NCI-H2196 treated with DMSO at 0.1 percent for 48 hours (cell line): ENCODE measurements at regions not wholly inside any gene's neighbourhood (a gene's known extent, or its start where the extent isn't known, plus 50 kb on each side); places are given as distances from the start of the nearest gene placed in this dataset.

Experiments used
- DNase-seq: peaks from one replicate; lab custom pipeline; 2025; ENCODE audit not compliant: unreplicated experiment; lab: John Stamatoyannopoulos, UW

DNA sequence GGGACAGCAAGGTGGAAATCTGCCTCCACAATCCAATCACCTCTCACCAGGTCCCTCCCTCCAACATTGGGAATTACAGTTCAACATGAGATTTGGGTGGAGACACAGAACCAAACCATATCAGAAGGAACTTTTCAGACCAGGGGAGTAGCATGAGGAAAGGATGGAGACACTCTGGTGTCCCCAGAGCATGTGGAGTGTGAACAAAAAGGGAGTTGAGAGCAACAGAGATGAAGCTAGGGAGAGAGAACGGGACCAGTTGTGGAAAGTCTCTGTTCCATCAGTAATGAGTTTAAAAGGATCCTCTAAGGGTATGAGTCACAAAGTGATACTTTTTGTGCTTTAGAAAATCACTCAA lies 382.0 kb downstream of the SFMBT2 start:
- no peak for DNase-seq

DNA sequence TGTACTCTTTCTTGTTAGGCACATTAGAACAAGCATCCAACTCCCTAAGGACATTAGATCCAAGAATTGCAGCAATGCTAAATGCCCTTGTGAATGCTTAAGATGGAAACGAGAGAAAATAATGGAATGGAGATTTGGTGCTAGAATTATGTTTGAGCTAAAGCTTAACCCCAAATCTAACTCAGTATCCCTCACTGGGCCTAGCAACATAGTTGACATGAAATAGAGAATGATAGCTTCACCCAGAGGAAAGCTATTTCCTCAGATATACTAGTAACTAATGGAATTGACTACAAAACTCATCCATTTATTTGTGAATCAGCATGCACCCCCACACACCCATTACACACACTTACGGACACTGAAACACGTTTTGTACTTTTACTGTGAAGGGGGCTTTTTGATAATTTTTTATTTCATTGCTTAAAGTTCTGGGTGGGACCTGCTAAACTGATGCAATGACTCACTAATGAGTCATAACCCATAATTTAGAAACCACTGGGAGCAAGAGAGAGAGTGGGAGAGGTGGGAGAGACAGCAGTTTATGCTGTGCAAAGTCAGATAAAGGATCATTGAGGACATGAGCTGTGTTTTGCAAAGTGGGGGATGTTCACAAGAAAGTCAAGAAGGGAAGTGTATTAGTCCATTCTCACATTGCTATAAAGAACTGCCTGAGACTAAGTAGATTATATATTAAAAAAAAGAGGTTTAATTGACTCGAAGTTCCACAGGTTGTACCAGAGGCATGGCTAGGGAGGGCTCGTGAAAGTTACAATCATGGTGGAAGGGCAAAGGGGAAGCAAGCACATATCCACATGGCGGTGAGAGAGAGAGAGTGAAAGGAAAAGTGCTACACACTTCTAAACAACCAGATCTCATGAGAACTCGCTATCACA lies 382.7 kb downstream of the SFMBT2 start:
- DNase-seq: no peak

DNA sequence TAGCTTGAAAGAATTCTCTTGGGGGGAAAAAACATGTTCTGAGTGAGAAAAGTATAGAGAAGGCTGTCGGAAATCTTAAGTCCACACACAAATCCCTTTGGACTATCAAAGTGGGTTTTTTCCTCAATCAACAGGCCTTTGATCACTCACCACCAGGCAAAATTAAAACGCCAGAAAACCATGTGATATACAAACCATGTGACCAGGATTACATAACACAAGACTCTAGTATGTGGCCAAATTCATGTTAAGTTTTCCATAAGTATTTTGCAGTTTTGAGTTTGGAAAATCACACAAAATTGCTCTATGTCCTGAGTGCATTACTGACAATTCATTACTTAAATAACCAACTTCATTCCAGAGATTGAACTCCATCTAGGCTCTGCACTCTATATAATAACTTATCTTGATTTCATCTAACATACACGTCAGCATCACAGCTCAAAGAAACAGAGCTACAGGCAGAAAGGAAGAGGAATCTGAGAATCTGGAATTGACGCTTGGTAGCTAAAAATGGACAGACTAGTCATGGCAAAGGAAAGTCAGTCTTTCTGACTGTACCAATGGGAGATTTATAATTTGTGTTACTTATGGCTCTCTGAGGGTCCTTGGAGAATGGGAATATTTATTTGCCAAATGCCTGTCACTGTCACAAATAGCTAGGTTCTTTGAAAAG lies 383.5 kb downstream of the SFMBT2 start:
- no peak for DNase-seq

DNA sequence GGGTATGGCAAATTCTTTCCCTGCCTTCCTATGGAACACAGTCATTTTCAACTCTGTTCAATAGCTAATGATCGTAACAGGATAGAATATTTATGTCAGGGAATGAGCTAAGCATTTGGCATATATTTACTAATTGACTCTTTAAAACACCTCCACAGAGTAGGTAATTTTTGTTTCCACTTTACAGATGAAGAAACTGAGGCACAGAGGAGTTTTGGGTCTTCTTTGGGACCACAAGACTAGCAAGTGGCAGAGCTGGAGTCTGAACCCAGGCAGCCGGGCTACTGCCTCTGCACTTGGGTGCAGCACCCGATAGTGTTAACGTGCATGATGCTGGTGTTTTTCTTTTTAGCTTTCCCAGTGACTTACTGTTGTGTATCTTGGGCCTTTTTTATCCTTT lies 384.0 kb downstream of the SFMBT2 start:
- no peak for DNase-seq

DNA sequence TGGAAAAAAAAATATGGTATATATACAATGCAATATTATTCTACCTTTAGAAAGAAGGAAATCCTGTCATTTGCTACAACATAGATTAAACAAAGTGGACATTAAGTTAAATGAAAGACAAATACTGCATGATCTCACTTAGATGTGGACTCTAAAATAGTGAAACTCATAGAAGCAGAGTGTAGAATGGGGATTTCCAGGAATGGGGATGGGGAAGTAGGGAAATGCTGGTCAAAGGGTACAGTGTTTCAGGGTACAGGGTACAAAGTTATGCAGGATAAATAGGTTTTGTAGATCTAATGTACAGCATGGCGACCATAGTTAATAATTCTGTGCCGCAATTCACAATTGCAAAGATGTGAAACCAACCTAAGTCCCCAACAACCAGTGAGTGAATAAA lies 385.5 kb downstream of the SFMBT2 start:
- DNase-seq: no peak

DNA sequence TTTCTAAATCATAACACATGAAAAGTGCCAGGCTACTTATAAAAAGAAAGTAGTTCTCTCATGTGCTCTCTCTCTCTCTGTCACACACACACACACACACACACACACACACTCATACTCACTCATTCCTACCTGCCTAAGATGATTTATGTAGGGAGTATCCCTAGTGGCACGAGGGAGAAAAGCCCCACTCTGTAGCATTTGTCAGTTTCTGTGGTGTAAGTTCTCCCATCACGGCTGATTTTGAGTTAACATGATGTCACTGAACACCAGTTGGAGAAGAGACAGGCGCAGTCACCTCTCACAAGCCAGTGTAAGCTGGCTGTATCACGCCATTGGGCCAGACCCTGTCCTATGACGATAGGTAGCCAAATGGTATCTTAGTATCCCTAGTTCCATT lies 395.4 kb downstream of the SFMBT2 start:
- DNase-seq: no peak

DNA sequence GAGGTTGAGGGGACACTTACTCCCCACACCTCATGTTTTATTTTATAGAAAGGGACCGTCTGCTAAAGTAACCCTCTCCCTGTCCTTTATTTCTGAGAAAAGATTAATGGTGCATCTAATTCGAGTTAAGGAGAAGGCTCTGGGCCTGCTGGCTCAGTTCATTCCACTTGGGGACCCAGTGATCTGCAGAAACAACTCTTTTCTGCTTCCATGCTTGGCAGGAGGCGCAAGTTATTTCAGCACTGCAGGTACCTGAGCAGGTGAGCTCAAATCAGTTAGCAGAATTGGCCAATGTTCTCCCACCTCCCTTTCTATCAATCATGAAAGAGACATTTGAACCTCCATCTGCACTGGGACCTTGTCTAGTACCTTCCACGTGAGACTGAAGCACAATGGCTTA lies 396.1 kb downstream of the SFMBT2 start:
- DNase-seq: no peak

DNA sequence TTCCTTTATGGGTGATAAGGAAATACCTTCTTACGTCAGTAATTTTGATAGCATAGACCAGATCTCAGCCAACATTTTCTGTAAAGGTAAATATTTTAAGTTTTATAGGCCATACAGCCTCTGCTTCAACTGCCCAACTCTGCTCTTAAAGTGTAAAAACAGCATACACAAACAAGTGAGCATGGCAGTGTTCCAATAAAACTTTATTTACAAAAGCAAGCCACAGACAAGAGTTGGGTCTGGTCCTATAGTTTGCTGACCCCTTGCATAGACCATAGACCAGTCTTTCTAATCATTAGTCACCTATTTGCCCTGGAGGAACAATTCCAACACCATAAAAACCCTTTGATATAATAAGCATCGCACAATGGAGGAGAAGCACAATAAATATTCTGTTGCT lies 398.8 kb downstream of the SFMBT2 start:
- no peak for DNase-seq

DNA sequence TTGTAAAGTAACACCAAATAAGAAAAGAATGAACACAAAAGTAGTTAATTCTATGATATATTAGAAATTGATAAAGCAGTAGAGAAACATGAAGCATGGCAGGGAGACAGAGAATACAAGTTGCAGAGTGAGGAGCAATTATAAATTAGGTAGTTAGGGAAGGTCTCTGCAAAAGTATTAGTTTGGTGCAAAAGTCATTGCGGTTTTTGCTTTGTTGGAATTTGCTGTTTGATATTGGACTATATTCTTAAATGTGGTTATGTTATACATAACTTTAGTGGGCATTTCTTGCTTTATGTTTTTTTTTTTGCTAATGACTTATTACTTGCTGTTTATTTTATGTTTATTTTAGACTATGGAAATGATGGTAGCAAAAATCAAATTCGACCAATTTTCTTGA lies 402.2 kb downstream of the SFMBT2 start:
- no peak for DNase-seq

DNA sequence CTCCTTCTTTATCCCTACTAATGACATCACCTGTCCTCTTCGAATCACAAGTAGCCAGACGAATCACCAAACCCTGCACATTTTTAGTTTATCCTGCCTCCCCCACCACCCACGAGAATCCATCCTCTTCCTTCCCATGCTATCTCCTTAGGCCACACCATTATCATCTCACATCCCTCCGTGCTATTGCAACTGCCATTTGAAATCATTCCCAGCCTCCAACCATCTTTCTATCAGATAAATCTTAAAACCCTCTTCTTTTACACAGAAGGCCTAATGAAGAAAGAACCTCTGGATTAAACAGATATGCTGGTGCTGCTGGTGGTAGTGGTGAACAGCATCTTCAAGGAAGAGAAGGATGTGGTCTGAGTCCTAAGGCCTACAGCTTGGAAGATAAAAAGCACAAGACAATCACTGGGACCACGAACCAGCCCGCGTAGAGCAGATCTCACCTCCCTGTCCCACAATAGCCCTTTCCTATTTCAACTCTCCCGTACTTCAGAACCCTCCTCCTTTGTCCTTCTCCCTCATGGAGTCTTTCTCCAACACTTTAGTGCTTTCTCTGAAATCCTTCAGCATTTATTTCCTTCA lies 403.1 kb downstream of the SFMBT2 start:
- no peak for DNase-seq

DNA sequence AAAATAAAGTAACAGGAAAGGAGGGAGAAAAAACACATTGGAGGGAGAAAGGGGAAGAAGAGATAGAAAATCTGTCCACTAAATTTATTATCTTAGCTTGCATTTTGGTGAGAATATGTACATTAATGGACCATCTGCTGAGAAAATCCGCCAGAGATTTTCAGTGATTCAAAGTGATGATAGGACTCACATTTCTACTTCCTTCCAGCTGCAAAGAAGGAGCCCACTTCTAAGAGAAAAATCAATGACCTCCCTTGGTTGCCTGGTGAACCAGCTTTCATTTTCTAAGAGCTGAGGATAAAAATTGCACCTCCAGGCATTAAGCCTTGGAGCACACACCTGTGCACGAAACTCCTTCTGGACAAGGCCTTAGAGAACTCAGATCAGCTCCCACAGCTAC lies 404.3 kb downstream of the SFMBT2 start:
- no peak for DNase-seq

DNA sequence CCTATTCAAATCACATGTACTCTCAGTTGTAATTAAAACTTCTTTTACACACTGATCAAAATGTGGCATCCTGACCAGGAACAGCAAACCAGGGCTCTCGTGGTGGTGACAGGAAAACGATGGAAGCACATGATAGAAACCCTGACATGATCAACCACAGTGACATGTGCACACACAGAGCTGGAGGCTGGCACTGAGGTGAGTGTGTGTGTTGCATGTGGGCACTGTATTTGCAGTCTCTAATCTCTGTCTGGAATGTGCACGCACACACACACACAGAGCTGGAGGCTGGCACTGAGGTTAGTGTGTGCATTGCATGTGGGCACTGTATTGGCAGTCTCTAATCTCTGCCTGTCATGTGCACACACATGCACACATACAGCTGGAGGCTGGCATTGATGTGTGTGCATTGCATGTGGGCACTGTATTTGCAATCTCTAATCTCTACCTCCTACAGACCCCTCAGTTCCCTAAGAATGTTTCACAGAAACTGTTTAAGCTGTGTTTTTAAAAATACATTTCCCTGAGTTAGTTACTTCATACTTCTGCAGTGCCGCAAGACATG lies 406.9 kb downstream of the SFMBT2 start:
- no peak for DNase-seq

DNA sequence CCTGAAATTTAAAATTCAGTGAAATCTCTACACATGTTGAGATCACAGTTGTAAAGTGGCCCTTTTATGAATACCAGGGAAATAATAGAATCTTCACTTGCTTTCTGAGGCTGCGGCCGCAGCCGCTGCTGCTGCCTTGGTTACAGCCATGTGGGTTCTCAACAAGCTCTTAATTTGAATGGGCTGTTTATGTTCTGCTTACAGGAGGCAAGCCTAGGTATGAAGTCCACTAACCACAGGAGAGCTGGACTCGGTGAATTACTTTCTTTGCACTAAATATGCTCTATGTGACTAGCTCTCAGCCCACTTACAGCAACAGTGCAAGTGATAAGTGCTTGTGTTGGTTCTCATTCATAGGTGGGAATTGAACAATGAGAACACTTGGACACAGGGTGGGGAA lies 410.8 kb downstream of the SFMBT2 start:
- DNase-seq: no peak

DNA sequence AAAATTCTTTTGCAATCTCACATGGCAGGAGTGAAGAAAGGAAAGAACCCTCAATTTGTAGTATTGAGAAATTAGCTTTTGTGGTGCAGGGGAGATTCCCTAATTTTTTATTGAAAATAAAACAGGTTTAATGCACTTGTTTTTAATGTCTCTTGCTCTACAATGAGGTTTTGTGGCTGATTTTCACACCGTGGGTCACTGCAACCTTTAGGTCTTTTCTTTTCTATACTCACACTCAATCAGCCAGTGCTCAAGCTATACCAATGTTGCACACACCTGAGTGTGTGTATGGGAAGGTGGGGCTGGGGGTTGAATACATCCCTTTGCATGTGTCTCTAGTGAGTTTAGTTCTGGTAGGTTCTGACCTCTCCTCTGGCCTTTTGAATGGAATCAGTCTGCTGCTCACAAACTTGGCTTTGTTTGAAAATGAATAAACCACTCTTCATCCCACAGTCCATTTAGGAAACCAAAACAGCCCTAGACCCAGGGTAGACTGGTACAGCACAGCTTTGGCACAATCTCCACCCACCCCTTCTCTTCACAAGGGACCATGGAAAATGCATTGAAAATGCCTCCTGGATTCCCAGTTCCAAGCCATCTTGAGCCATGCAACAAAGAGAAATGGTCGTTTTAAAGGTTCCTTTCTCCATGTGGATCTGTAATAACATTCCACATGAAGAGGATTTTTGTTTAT lies 411.5 kb downstream of the SFMBT2 start:
- DNase-seq: no peak

DNA sequence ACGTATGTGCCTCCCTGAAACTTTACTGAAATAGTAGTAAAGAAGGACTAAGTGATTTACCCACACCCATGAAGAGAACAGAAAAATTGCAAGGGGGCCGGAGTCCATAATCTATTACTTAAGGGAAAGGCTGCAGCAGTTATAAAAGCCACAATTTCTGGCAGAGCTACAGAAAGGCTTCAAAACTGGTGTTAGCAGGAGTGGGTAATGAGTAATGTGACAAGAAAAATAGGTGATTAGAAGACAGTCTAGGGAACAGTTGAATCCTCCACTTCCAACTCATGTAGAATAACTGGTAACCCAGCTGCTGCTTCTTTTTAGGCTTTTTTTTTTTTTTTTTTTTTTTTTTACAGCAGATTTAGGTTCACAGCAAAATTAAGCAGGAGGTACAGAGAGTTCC lies 413.3 kb downstream of the SFMBT2 start:
- no peak for DNase-seq

DNA sequence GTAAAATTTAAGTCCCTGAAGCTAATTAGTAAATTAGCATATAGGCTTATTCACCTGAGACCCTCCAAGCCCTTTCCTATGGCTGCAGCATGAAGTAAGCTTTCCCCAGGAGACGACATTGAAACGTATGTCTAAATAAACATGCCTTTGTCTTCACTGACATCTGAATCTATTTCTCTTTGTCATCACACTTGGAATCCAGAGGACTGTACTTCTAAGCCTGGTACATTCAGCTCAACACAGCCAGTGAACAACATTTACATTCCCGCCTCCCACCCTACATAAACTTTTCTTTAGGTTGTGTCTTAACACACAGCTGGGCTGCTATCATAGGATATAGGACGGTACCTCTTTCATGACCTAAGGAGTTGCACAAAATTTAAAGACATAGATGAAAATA lies 414.4 kb downstream of the SFMBT2 start:
- no peak for DNase-seq

DNA sequence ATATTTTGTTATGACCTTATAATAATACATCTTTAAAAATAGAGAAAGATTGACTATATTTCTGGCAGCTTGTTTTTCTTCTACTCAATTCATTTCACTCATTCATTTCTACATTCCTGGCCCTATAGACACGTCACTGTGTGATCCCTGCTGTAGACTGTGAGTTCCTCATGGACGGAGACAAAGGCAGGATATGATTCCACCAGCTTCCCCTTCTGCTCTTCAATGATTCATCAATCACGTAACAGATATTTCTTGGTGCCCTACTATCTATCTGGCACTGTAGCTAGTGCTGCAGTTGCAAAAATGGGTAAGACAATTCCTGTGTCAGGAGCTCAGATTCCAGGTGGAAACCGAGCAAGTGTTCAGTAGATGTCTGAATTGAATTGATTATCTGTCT lies 415.0 kb downstream of the SFMBT2 start:
- DNase-seq: no peak

DNA sequence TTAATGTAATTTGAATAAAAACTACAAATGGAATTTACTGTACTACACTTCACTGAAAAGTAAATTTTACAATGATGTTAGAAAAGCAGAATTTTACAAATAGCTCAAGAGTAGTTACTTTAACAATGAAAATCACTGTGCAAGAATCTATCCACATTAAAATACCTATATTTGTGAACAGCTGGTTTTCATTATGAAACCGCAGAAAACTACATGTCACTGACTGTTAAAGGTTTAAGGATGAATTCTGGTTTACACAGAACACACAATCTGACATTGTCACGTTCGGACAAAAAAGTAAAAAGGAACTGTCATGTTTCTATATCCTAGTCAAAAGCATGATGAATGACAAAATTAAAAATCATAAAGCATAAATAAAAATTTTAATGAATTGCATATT lies 415.3 kb upstream of the PRKCQ start:
- no peak for DNase-seq

DNA sequence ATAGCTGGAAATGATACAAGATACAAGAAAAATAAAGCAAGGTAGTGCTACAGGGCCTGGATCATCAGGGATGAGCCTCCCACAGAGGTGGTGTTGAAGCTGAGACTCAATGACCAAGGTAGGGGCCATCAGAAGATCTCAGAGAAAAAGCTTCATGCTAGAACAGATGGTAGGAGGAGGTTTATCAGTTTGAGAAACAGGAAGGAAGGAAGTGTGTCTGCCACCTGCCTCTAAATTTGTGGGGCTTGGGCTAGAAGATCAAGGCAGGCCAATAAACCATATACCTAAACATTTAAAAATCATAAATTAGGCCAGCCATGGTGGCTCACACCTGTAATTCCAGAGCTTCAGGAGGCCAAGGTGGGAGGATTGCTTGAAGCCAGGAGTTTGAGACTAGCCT lies 410.8 kb upstream of the PRKCQ start:
- DNase-seq: no peak

DNA sequence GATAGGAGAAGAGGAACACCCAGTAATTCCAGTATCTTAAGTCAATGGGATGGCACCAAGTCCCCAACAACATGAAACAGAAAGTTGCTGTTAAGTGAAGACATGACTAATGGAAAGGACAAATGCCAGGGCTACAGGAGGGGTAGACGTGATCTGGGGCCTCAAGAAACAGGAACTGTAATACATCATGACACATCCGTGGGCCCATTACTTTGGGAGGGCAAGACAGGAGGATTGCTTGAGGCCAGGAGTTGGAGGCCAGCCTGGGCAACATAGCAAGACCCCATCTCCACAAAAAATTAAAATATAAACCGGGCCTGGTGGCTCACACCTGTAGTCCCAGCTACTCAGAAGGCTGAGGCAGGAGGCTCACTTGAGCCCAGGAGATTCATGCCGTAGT lies 408.6 kb upstream of the PRKCQ start:
- no peak for DNase-seq

DNA sequence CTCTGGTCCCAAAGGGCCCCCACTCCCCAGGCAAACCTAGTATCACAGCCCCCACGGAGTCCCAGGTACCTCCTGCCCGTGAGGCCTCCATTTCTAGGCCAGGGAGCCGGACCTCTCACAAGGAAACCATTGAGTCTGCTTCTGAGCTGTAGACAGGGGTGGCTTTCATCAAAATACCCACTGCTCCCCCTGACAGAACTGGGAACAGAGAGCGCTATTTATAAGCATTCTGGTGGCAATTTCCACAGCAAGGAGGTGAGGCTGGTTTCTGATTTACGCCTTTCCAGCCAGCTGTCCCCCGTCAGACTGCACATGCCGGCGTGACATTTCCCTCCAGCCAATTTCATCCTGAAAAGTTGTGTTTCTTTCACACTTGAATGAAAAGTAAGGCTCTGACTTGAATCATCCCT lies 407.5 kb upstream of the PRKCQ start:
- no peak for DNase-seq
